ENCODE measurements at regions not wholly inside any gene's neighbourhood (a gene's known extent, or its start where the extent isn't known, plus 50 kb on each side); places are given as distances from the start of the nearest gene placed in this dataset.

GRCh38 chr4:116705466-116705865, 379.9 kb downstream of the TRAM1L1 start:
- no peak for DNase-seq
- 94% methylated on average over 32 of the region's 32 CpGs for whole genome bisulfite sequencing (ENCODE audit: insufficient coverage)
- Histone ChIP-seq H3K27me3 (ENCODE audit: control insufficient read depth in 2 of 2, insufficient read depth in 2 of 2, low read length in 2 of 2) (no peaks in the 10 kb centered on the region), H3K79me2 (ENCODE audit: insufficient read depth, low read length) (no peaks in the 10 kb centered on the region), H3K4me1 (ENCODE audit: control insufficient read depth in 1 of 2, insufficient read depth in 2 of 2, low read length in 2 of 2) (no peaks in the 10 kb centered on the region), H3K9ac (ENCODE audit: insufficient read depth, low read length, poor library complexity, severe bottlenecking) (no peak overlapping the region), H3K9me3 (replicated peaks in 1 of 2; ENCODE audit: control insufficient read depth in 1 of 2, insufficient read depth in 1 of 2, low read length in 2 of 2) (peaks cover 8 to 20% of the 10 kb centered on the region in 2 donors), H4K20me1 (ENCODE audit: insufficient read depth, low read length) (no peaks in the 10 kb centered on the region), H3K36me3 (replicated peaks in 1 of 2; ENCODE audit: control insufficient read depth in 1 of 2, insufficient read depth in 2 of 2, low read length in 2 of 2) (no peaks in the 10 kb centered on the region), H3K4me2 (replicated peaks; ENCODE audit: extremely low read depth, low read length, poor library complexity, severe bottlenecking) (no peak overlapping the region), H3K27ac (ENCODE audit: low read depth in 1 of 2, low read length in 2 of 2) (no peak overlapping the region), H3K4me3 (replicated peaks in 1 of 3; ENCODE audit: low read depth in 2 of 3, low read length in 3 of 3) (no peak overlapping the region), H2AFZ (ENCODE audit: insufficient read depth, low read depth, low read length, poor library complexity, severe bottlenecking) (no peak overlapping the region)
- Mint-ChIP-seq H3K4me1 (no peaks in the 10 kb centered on the region), H3K27ac (no peak overlapping the region), H3K9me3 (peaks cover 2 to 22% (median 6%) of the 10 kb centered on the region in 7 donors), H3K27me3 (ENCODE audit: low read depth in 3 of 3) (no peaks in the 10 kb centered on the region), H3K4me3 (no peak overlapping the region), H3K36me3 (no peaks in the 10 kb centered on the region)
- intact Hi-C loops (cut with micrococcal nuclease): no loop called here
- TF ChIP-seq CTCF (IDR thresholded peaks at IDR 0.05): no peak

GRCh38 chr4:116702949-116703348, 382.4 kb downstream of the TRAM1L1 start:
- H3K4me1 ChIP-seq (ENCODE audit: control insufficient read depth in 1 of 2, insufficient read depth in 2 of 2, low read length in 2 of 2): no peaks in the 10 kb centered on the region
- H3K27ac ChIP-seq (ENCODE audit: low read depth in 1 of 2, low read length in 2 of 2): no peak overlapping the region
- Mint-ChIP-seq H3K9me3 (peaks cover 2 to 23% (median 7%) of the 10 kb centered on the region in 7 donors), H3K27me3 (ENCODE audit: low read depth in 3 of 3) (no peaks in the 10 kb centered on the region), H3K27ac (no peak overlapping the region), H3K4me1 (no peaks in the 10 kb centered on the region), H3K4me3 (no peak overlapping the region), H3K36me3 (no peaks in the 10 kb centered on the region)
- H3K36me3 ChIP-seq (replicated peaks in 1 of 2; ENCODE audit: control insufficient read depth in 1 of 2, insufficient read depth in 2 of 2, low read length in 2 of 2): no peaks in the 10 kb centered on the region
- no peaks in the 10 kb centered on the region for H4K20me1 ChIP-seq (ENCODE audit: insufficient read depth, low read length)
- no peak overlapping the region for H2AFZ ChIP-seq (ENCODE audit: insufficient read depth, low read depth, low read length, poor library complexity, severe bottlenecking)
- no peak for DNase-seq
- no peak for TF ChIP-seq CTCF (IDR thresholded peaks at IDR 0.05)
- H3K4me3 ChIP-seq (replicated peaks in 1 of 3; ENCODE audit: low read depth in 2 of 3, low read length in 3 of 3): no peak overlapping the region
- H3K9me3 ChIP-seq (replicated peaks in 1 of 2; ENCODE audit: control insufficient read depth in 1 of 2, insufficient read depth in 1 of 2, low read length in 2 of 2): peaks cover 14 to 23% of the 10 kb centered on the region in 2 donors
- no peak overlapping the region for H3K9ac ChIP-seq (ENCODE audit: insufficient read depth, low read length, poor library complexity, severe bottlenecking)
- no peaks in the 10 kb centered on the region for H3K27me3 ChIP-seq (ENCODE audit: control insufficient read depth in 2 of 2, insufficient read depth in 2 of 2, low read length in 2 of 2)
- H3K4me2 ChIP-seq (replicated peaks; ENCODE audit: extremely low read depth, low read length, poor library complexity, severe bottlenecking): no peak overlapping the region
- 89% methylated on average over 4 of the region's 4 CpGs for WGBS (ENCODE audit: insufficient coverage)
- intact Hi-C loops (cut with micrococcal nuclease): no loop called here
- H3K79me2 ChIP-seq (ENCODE audit: insufficient read depth, low read length): no peaks in the 10 kb centered on the region

Data from CD14-positive monocyte (primary cell).